Motor neuron (in vitro differentiated cells): ENCODE measurements at regions not wholly inside any gene's neighbourhood (a gene's known extent, or its start where the extent isn't known, plus 50 kb on each side); places are given as distances from the start of the nearest gene placed in this dataset.
"Not testable (repeated sequence)": the region's sequence is repeated elsewhere in the genome, so short reads cannot be mapped to it uniquely, and the experiment has no call there.

ENCODE experiments used
- ATAC-seq, 8 experiments: fragments of 200-7000 bp; cut with Tn5 transposase; replicated peaks in 6 of 8; 2 replicates each; pipeline ENCODE4 v1.8.0; 2021; ENCODE audit warnings: mild to moderate bottlenecking in 8 of 8, moderate library complexity in 8 of 8
- H3K27ac ChIP-seq, 2 donors: fragments of 250-450 bp; sonication (Bioruptor Pico); 2 replicates each; pipeline ENCODE4 v1.9.0; 2021; ENCODE audit warnings: antibody characterized with exemption in 2 of 2, mild to moderate bottlenecking in 2 of 2, moderate library complexity in 1 of 2
- H3K4me1 ChIP-seq, 2 donors: fragments of 250-450 bp; sonication (Bioruptor Pico); replicated peaks in 1 of 2; 2 replicates each; pipeline ENCODE4 v1.6.1; 2021; ENCODE audit warnings: antibody characterized with exemption in 2 of 2, mild to moderate bottlenecking in 2 of 2, moderate library complexity in 1 of 2
- H3K4me3 ChIP-seq, 5 donors: fragments of 250-450 bp; sonication (Bioruptor Pico); 2 replicates each; pipeline ENCODE4 v1.9.0; 2021; ENCODE audit warnings: antibody characterized with exemption in 5 of 5, mild to moderate bottlenecking in 5 of 5, moderate library complexity in 4 of 5
- WGBS, 10 experiments: fragments of 450-650 bp; shearing (Covaris generic); methylation state at CpG; one replicate each; pipeline ENCODE4 v1.0.0; 2022; 5-methylcytosine and 5-hydroxymethylcytosine counted together
- in situ Hi-C, 9 experiments: fragments of 400-800 bp; cut with MboI; loops; one replicate each; pipeline ENCODE4 v1.15.0; 2021; ENCODE audit warnings: low sequenced_read_pairs in 9 of 9, low pct_unique_long_range_greater_than_20kb in 2 of 9; ENCODE audit not compliant: unreplicated experiment in 9 of 9

- in situ Hi-C loops: no loop called here
- no peak for ATAC-seq
- Histone ChIP-seq H3K4me3 (no peak overlapping the region), H3K27ac (no peak overlapping the region), H3K4me1 (no peaks in the 10 kb centered on the region)
- 16 to 89% (median 67%) methylated on average over 1 to 11 of the region's 11 CpGs; no CpG with 5 or more reads in 1 of the 10 experiments for WGBS, 10 experiments
Observed at GRCh38 chr7:24444666-24445440, 128.4 kb upstream of the PALS2 start.

GRCh38 chr7:24448038-24448437 is 125.2 kb upstream of the PALS2 start:
- ATAC-seq: no peak
- 11 to 92% (median 65%) methylated on average over 1 to 4 of the region's 4 CpGs for WGBS, 10 experiments
- in situ Hi-C loops: no loop called here
- no peak overlapping the region for H3K27ac ChIP-seq
- H3K4me1 ChIP-seq: no peaks in the 10 kb centered on the region
- no peak overlapping the region for H3K4me3 ChIP-seq

- 58 to 100% (median 88%) methylated on average over 2 to 5 of the region's 5 CpGs; no CpG with 5 or more reads in 2 of the 10 experiments for WGBS, 10 experiments
- H3K4me3 ChIP-seq, H3K27ac ChIP-seq, in situ Hi-C loops, ATAC-seq, H3K4me1 ChIP-seq: not testable (repeated sequence)
Observed at GRCh38 chr7:24449416-24449815, 123.8 kb upstream of the PALS2 start.

- in situ Hi-C loops: no loop called here
- Histone ChIP-seq H3K27ac (no peak overlapping the region), H3K4me1 (peaks cover 2 to 8% of the 10 kb centered on the region in 2 donors), H3K4me3 (no peak overlapping the region)
- 0 to 100% (median 57%) methylated on average over 1 to 6 of the region's 6 CpGs; no CpG with 5 or more reads in 1 of the 10 experiments for WGBS, 10 experiments
- ATAC-seq: no peak
Observed at GRCh38 chr7:24455813-24456525, 117.3 kb upstream of the PALS2 start.

- 4 to 73% (median 41%) methylated on average over 1 to 4 of the region's 4 CpGs; no CpG with 5 or more reads in 2 of the 10 experiments for WGBS, 10 experiments
- in situ Hi-C loops: no loop called here
- Histone ChIP-seq H3K4me3 (no peak overlapping the region), H3K27ac (no peak overlapping the region), H3K4me1 (peaks cover 2 to 8% of the 10 kb centered on the region in 2 donors)
- ATAC-seq: peak in 1 of 8 experiments; percentile 18
Observed at GRCh38 chr7:24456526-24457218, 116.6 kb upstream of the PALS2 start.

GRCh38 chr7:24457219-24457558 is 116.1 kb upstream of the PALS2 start:
- H3K4me1 ChIP-seq: peaks cover 2 to 8% of the 10 kb centered on the region in 2 donors
- 0 to 78% (median 36%) methylated on average over 1 to 2 of the region's 2 CpGs; no CpG with 5 or more reads in 3 of the 10 experiments for WGBS, 10 experiments
- H3K27ac ChIP-seq: no peak overlapping the region
- no peak for ATAC-seq
- in situ Hi-C loops: no loop called here
- H3K4me3 ChIP-seq: no peak overlapping the region

GRCh38 chr7:24462117-24462516 is 111.1 kb upstream of the PALS2 start:
- Histone ChIP-seq H3K27ac (no peak overlapping the region), H3K4me3 (no peak overlapping the region), H3K4me1 (peaks cover 0 to 3% of the 10 kb centered on the region in 2 donors)
- in situ Hi-C loops: no loop called here
- 0 to 92% (median 14%) methylated on average over 1 to 2 of the region's 2 CpGs; no CpG with 5 or more reads in 3 of the 10 experiments for WGBS, 10 experiments
- ATAC-seq: no peak

- ATAC-seq: no peak
- Histone ChIP-seq H3K4me1 (no peaks in the 10 kb centered on the region), H3K27ac (no peak overlapping the region), H3K4me3 (no peak overlapping the region)
- 17 to 100% (median 92%) methylated on average over 2 of the region's 2 CpGs; no CpG with 5 or more reads in 1 of the 10 experiments for WGBS, 10 experiments
- in situ Hi-C loops: no loop called here
Observed at GRCh38 chr7:24462984-24463383, 110.3 kb upstream of the PALS2 start.

GRCh38 chr7:24463474-24463873 is 109.8 kb upstream of the PALS2 start:
- Histone ChIP-seq H3K27ac (no peak overlapping the region), H3K4me3 (no peak overlapping the region), H3K4me1 (no peaks in the 10 kb centered on the region)
- in situ Hi-C loops: no loop called here
- 0 to 100% (median 100%) methylated on average over 1 of the region's 1 CpG; no CpG with 5 or more reads in 1 of the 10 experiments for WGBS, 10 experiments
- no peak for ATAC-seq

- Histone ChIP-seq H3K4me3 (no peak overlapping the region), H3K4me1 (no peaks in the 10 kb centered on the region), H3K27ac (no peak overlapping the region)
- in situ Hi-C loops: no loop called here
- 0 to 100% (median 89%) methylated on average over 1 to 3 of the region's 3 CpGs; no CpG with 5 or more reads in 1 of the 10 experiments for WGBS, 10 experiments
- no peak for ATAC-seq
Observed at GRCh38 chr7:24464861-24465260, 108.4 kb upstream of the PALS2 start.

GRCh38 chr7:24466168-24466768 is 107.0 kb upstream of the PALS2 start:
- in situ Hi-C loops: no loop called here
- Histone ChIP-seq H3K4me3 (no peak overlapping the region), H3K27ac (no peak overlapping the region), H3K4me1 (no peaks in the 10 kb centered on the region)
- WGBS, 10 experiments: 0 to 100% (median 85%) methylated on average over 1 to 3 of the region's 3 CpGs; no CpG with 5 or more reads in 1 of the 10 experiments
- no peak for ATAC-seq

- Histone ChIP-seq H3K4me3 (no peak overlapping the region), H3K4me1 (no peaks in the 10 kb centered on the region), H3K27ac (no peak overlapping the region)
- no peak for ATAC-seq
- in situ Hi-C loops: no loop called here
- 20 to 100% (median 93%) methylated on average over 1 to 2 of the region's 2 CpGs for WGBS, 10 experiments
Observed at GRCh38 chr7:24469118-24469517, 104.1 kb upstream of the PALS2 start.

GRCh38 chr7:24472093-24472492 is 101.2 kb upstream of the PALS2 start:
- in situ Hi-C loops: no loop called here
- Histone ChIP-seq H3K4me1 (peaks cover 0 to 6% of the 10 kb centered on the region in 2 donors), H3K27ac (no peak overlapping the region), H3K4me3 (no peak overlapping the region)
- no peak for ATAC-seq
- WGBS, 10 experiments: 9 to 100% (median 95%) methylated on average over 1 of the region's 1 CpG; no CpG with 5 or more reads in 4 of the 10 experiments
